Tibial nerve (tissue), 4 donors: ENCODE measurements at regions not wholly inside any gene's neighbourhood (a gene's known extent, or its start where the extent isn't known, plus 50 kb on each side); places are given as distances from the start of the nearest gene placed in this dataset.

Experiments used
- DNase-seq, 2 donors: peaks; one replicate each; pipeline ENCODE4 v3.0.0-alpha.2; 2019; ENCODE audit warnings: low spot score in 2 of 2
- H3K27ac ChIP-seq, 4 donors: fragments of 200-600 bp; sonication (generic) in 3 of 4; one replicate each; pipeline ENCODE4 v1.5.1; 2017 to 2019; ENCODE audit warnings: mild to moderate bottlenecking in 1 of 4
- H3K27me3 ChIP-seq, 2 donors: fragments of 200-600 bp; sonication (generic) in 1 of 2; one replicate each; pipeline versions ENCODE4 v1.5.1 to v1.6.0; 2017 to 2019
- H3K36me3 ChIP-seq, 3 donors: fragments of 200-600 bp; sonication (generic); one replicate each; pipeline ENCODE4 v1.5.1; 2018 to 2019
- H3K4me1 ChIP-seq, 4 donors: fragments of 200-600 bp; sonication (generic) in 3 of 4; one replicate each; pipeline ENCODE4 v1.5.1; 2017 to 2019
- H3K4me3 ChIP-seq, 4 donors: fragments of 200-600 bp; sonication (generic) in 3 of 4; one replicate each; pipeline ENCODE4 v1.5.1; 2017 to 2019; ENCODE audit warnings: mild to moderate bottlenecking in 1 of 4, moderate library complexity in 1 of 4
- H3K9me3 ChIP-seq, 4 donors: fragments of 200-600 bp; sonication (generic) in 3 of 4; one replicate each; pipeline ENCODE4 v1.5.1; 2017 to 2019
- EP300 ChIP-seq, 2 donors: sonication (generic); formaldehyde crosslinking; IDR thresholded peaks; one replicate each; pipeline ENCODE4 v1.6.1; 2017; ENCODE audit warnings: antibody characterized with exemption in 2 of 2, mild to moderate bottlenecking in 1 of 2
- POLR2A ChIP-seq, 2 donors: fragments of 450-650 bp; IDR thresholded peaks; one replicate each; pipeline ENCODE4 v1.6.1; 2017; ENCODE audit warnings: antibody characterized with exemption in 2 of 2, mild to moderate bottlenecking in 2 of 2, moderate library complexity in 2 of 2
- WGBS, 2 donors: methylation state at CpG; one replicate each; pipeline ENCODE4 v1.1.5; 2018; 5-methylcytosine and 5-hydroxymethylcytosine counted together
- TF ChIP-seq, protein P1 (sequence below), 5 experiments: fragments of 200-600 bp in 3 of 5; fragments of 450-650 bp in 2 of 5; sonication (generic) in 3 of 5; IDR thresholded peaks; one replicate each; pipeline ENCODE4 v1.5.1; 2016 to 2019; ENCODE audit warnings: antibody characterized with exemption in 5 of 5, mild to moderate bottlenecking in 3 of 5, moderate library complexity in 2 of 5

DNA sequence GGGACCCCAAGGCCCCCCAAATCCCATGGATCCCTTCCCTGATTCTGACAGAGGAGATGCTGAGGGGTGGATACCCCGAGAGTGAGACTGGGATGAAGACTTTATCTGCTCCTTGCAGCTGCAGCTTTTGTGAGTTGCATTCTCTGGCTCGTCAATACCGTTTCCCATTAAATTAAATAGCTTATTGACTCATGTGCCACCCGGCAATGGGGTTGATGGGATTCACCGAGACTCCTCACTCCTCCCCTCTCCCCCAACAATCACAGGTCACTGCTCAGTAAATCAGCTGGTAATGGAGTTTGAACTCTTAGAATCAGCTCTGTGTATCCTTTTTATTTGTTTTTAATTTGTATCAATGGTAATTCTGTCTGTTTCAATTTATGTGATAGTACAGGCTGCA lies 337.5 kb upstream of the PLXNA2 start:
- Histone ChIP-seq H3K9me3 (no peaks in the 10 kb centered on the region), H3K36me3 (no peaks in the 10 kb centered on the region), H3K27ac (no peak overlapping the region), H3K4me3 (no peak overlapping the region), H3K4me1 (no peaks in the 10 kb centered on the region), H3K27me3 (no peaks in the 10 kb centered on the region)
- no peak for TF ChIP-seq EP300 (IDR thresholded peaks at IDR 0.05)
- TF ChIP-seq, protein P1, sequence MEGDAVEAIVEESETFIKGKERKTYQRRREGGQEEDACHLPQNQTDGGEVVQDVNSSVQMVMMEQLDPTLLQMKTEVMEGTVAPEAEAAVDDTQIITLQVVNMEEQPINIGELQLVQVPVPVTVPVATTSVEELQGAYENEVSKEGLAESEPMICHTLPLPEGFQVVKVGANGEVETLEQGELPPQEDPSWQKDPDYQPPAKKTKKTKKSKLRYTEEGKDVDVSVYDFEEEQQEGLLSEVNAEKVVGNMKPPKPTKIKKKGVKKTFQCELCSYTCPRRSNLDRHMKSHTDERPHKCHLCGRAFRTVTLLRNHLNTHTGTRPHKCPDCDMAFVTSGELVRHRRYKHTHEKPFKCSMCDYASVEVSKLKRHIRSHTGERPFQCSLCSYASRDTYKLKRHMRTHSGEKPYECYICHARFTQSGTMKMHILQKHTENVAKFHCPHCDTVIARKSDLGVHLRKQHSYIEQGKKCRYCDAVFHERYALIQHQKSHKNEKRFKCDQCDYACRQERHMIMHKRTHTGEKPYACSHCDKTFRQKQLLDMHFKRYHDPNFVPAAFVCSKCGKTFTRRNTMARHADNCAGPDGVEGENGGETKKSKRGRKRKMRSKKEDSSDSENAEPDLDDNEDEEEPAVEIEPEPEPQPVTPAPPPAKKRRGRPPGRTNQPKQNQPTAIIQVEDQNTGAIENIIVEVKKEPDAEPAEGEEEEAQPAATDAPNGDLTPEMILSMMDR (IDR thresholded peaks at IDR 0.05), result no peak
- no peak for TF ChIP-seq POLR2A (IDR thresholded peaks at IDR 0.05)
- DNase-seq, result no peak
- 87 to 88% methylated on average over 5 of the region's 5 CpGs for WGBS, 2 donors

DNA sequence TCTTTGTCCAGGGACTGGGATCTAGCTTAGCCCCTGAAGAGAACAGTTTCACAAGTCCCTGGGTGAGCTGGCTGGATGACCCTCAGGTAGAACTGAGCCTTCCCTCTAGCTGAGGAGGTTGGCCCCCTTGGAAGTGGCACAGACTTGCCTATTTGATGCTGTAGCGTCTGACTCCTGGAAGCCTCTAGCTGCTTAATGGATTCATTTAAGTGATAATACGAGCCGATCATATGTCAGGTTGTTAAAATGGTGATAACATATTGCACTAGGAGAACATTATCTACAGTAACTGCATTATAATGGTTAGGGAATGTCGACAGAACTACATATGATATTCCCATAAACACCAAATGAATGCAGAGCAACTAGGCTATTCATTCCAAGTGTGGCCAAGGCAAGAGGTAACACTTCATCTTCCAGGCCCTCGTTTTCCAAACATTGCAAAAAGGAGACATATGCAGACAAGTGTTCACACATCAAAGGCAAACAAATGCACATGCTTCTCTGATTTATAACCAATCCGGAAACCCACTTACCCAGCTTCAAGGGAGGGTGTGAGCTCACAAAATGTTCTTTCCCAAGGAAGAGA lies 340.1 kb upstream of the PLXNA2 start:
- H3K27ac ChIP-seq, result no peak overlapping the region
- H3K4me1 ChIP-seq, result no peaks in the 10 kb centered on the region
- H3K36me3 ChIP-seq, result no peaks in the 10 kb centered on the region
- H3K27me3 ChIP-seq, result no peaks in the 10 kb centered on the region
- TF ChIP-seq, protein P1 (IDR thresholded peaks at IDR 0.05), result no peak
- TF ChIP-seq EP300 (IDR thresholded peaks at IDR 0.05) (no peak), POLR2A (IDR thresholded peaks at IDR 0.05) (no peak)
- no peak overlapping the region for H3K4me3 ChIP-seq
- no peaks in the 10 kb centered on the region for H3K9me3 ChIP-seq
- DNase-seq, result no peak
- 80% methylated on average over 6 of the region's 6 CpGs for whole genome bisulfite sequencing, 2 donors

DNA sequence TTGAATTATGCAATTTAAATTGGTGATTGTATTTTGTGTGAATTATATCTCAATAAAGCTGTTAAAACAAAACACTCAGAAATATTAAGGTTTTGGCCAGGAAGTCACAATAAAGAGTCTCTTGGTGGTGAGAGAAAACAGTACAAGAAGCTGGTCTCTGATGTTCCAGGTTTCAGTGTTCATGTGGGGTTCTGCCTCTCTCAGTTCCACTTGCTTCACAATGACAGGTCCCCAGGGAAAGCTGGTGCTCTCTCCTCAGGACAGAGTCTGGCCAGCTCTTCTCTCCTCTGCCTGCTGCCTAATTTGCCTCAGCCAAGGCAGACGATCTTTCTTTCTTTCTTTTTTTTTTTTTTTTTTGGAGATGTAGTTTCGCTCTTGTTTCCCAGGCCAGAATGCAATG lies 342.9 kb upstream of the PLXNA2 start:
- H3K4me1 ChIP-seq, result no peaks in the 10 kb centered on the region
- no peak overlapping the region for H3K4me3 ChIP-seq
- TF ChIP-seq EP300 (IDR thresholded peaks at IDR 0.05), result no peak
- TF ChIP-seq POLR2A (IDR thresholded peaks at IDR 0.05), result no peak
- TF ChIP-seq, protein P1 (IDR thresholded peaks at IDR 0.05), result no peak
- no peaks in the 10 kb centered on the region for H3K9me3 ChIP-seq
- DNase-seq, result no peak
- no peak overlapping the region for H3K27ac ChIP-seq
- H3K36me3 ChIP-seq, result no peaks in the 10 kb centered on the region
- 69 to 72% methylated on average over 2 of the region's 2 CpGs for WGBS, 2 donors
- no peaks in the 10 kb centered on the region for H3K27me3 ChIP-seq

DNA sequence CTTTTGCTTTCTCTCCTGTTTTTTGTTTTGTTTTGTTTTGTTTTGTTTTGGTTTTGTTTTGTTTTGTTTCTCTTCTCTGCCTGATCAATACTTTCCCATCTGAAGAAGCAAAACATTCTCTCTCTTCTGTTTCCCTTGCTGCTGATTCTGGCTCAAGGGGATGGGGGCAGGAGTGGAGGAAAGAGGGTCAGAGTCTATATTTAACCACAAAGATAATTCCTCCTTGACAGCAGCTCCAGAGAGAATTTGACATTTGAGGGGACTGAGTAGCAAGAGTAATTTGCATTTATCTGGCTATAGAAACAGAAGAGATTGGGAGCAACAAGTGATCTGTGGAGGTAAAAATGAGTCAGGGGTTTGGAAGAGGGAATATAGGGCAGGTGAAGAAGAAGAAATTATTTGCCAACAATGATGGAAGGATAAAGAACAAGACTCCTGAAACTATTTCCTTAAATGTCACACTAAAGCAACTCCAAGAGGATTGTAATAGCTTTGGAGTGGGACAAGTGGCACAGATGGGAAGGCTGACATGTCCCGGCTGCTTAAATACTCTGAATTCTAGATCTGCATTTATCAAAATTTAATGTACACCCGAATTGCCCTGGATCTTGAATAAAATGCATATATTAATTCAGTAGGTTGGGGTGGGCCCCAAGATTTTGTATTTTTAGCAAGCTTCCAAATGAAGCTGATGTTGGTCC lies 349.3 kb upstream of the PLXNA2 start:
- DNase-seq, result no peak
- 74 to 76% methylated on average over 2 of the region's 2 CpGs for WGBS, 2 donors
- Histone ChIP-seq H3K9me3 (no peaks in the 10 kb centered on the region), H3K36me3 (no peaks in the 10 kb centered on the region), H3K27me3 (no peaks in the 10 kb centered on the region), H3K27ac (no peak overlapping the region), H3K4me1 (no peaks in the 10 kb centered on the region), H3K4me3 (no peak overlapping the region)
- TF ChIP-seq, protein P1 (IDR thresholded peaks at IDR 0.05), result no peak
- TF ChIP-seq EP300 (IDR thresholded peaks at IDR 0.05) (no peak), POLR2A (IDR thresholded peaks at IDR 0.05) (no peak)

DNA sequence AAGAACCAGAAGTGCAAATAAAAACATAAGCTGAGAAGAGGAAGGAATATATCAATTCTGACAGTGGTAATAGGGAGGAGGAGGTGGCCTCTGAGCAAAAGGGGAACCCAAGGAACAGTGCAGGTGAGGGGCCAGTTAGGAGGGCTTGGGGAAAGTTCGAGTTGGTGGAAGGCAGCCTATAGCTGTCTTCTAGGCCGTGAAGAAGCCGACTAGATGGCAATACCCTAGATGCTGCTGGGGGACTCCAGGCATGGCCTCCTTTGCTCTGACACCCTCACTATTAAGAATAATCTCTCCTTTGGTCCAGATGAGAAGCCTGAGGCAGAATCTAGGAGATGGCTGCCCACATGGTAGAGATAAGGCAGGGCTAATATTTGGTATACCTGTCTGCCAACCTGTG lies 351.1 kb upstream of the PLXNA2 start:
- Histone ChIP-seq H3K4me3 (no peak overlapping the region), H3K4me1 (no peaks in the 10 kb centered on the region), H3K9me3 (no peaks in the 10 kb centered on the region), H3K27me3 (no peaks in the 10 kb centered on the region), H3K27ac (no peak overlapping the region), H3K36me3 (no peaks in the 10 kb centered on the region)
- TF ChIP-seq, protein P1 (IDR thresholded peaks at IDR 0.05), result no peak
- TF ChIP-seq POLR2A (IDR thresholded peaks at IDR 0.05) (no peak), EP300 (IDR thresholded peaks at IDR 0.05) (no peak)
- WGBS, 2 donors, result 87 to 88% methylated on average over 3 of the region's 3 CpGs
- no peak for DNase-seq
